ENCODE measurements at regions not wholly inside any gene's neighbourhood (a gene's known extent, or its start where the extent isn't known, plus 50 kb on each side); places are given as distances from the start of the nearest gene placed in this dataset.

DNA sequence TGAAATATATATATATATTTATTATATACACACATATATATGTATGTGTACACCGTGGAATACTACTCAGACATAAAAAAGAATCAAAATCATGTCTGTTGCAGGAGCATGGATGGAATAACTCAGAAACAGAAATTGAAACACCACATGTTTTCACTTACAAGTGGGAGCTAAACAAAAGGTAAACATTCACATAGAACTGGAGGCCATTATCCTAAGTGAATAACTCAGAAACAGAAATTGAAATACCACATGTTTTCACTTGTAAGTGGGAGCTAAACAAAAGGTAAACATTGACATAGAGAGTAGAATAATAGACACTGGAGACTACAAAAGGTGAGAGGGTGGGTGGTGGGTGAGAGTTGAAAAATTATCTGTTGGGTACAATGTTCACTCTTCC lies 171.5 kb upstream of the GOLIM4 start:
- DNase-seq (ENCODE audit: low read depth in 1 of 2, low spot score in 1 of 2), result no peak

DNA sequence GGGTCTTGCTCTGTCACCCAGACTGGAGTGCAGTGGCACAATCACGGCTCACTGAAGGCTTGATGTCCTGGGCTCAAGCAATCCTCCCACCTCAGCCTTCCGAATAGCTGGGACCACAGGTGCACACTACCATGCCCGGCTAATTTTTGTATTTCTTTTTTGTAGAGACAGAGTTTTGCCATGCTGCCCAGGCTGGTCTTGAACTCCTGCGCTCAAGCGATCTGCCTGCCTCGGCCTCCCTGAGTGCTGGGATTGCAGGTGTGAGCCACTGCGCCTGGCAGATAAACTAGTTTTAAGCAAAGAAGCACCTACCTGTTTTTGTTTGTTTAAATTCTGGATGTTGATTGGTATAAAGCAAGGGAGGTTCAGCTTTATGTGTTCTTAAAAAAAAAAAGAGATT lies 170.6 kb upstream of the GOLIM4 start:
- no peak for DNase-seq (ENCODE audit: low read depth in 1 of 2, low spot score in 1 of 2)

DNA sequence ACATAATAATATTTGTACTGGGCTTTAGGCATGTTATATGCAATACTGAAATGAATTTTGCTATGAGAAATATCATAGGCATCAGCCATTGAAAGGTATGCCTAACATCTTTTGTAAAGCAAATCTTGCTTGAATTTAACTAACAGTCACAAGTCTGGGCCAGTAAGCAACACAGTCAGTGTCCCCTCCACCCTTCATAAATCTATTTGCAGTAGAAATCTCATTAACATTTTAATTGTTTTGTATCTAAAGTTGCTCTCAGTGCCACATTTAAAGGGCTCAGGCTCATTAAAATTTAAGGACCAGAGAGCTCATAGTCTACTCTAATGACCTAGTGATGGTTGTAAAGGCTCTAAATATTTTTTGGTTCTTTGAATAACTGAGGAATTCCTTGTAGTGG lies 167.2 kb upstream of the GOLIM4 start:
- DNase-seq (ENCODE audit: low read depth in 1 of 2, low spot score in 1 of 2), result no peak

DNA sequence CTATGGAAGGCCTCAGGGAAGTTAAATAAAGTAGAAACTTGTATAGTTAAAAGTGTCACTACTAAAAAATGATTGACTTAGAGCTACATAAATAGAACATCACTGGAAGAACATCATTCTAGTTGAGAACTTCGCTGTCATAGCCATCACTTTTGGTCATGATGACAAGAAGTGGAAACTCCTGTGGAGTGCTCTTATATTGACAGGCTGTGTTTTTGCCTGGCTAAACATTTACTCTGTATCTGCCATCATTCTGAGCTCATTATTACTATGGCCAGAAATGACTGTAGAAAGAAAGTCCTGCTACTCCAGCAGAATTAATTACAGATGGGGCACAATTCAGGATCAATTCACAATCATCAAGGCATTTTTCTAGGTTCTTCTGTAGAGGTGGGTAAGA lies 165.1 kb upstream of the GOLIM4 start:
- no peak for DNase-seq (ENCODE audit: low read depth in 1 of 2, low spot score in 1 of 2)

DNA sequence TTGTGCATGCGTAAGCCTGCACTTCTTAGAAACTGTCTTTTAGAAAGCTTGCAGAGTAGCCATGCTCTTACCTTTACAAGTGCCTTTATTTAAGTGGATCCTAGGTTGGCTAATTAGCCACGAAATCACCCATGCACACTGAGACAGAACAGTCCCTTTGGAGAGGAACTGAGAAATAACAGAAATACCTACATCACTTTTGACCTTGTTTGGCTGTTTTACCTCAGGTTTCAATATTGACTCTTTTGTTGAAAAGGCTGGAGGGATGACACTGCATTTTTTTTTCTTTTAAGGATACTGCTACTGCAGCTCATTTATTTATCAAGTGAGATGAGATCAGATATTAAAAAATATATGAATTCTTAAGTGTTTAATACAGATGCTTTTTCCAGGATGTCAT lies 155.6 kb upstream of the GOLIM4 start:
- DNase-seq (ENCODE audit: low read depth in 1 of 2, low spot score in 1 of 2), result no peak

DNA sequence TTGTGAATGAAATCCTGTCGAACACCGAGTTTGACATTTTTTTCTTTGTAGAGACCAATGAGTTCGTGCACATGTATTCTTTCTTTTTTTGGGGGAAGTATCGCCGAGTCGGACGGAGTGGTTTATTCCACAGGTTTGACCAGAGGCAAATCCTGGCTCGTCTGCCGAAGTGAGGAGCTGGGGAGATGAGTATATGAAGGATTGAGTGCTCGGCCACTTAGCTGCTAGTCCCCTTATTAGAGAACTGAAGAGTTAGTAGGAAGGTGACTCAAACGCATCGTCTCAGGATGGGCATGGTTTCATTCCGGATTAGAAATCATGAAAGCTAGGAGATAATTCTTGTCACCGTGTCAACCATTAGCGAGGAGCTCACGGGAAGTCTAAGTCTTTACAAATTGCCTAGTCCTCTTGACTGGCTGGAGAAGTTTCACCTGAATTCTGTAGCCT lies 154.7 kb upstream of the GOLIM4 start:
- DNase-seq (ENCODE audit: low read depth in 1 of 2, low spot score in 1 of 2), result no peak

DNA sequence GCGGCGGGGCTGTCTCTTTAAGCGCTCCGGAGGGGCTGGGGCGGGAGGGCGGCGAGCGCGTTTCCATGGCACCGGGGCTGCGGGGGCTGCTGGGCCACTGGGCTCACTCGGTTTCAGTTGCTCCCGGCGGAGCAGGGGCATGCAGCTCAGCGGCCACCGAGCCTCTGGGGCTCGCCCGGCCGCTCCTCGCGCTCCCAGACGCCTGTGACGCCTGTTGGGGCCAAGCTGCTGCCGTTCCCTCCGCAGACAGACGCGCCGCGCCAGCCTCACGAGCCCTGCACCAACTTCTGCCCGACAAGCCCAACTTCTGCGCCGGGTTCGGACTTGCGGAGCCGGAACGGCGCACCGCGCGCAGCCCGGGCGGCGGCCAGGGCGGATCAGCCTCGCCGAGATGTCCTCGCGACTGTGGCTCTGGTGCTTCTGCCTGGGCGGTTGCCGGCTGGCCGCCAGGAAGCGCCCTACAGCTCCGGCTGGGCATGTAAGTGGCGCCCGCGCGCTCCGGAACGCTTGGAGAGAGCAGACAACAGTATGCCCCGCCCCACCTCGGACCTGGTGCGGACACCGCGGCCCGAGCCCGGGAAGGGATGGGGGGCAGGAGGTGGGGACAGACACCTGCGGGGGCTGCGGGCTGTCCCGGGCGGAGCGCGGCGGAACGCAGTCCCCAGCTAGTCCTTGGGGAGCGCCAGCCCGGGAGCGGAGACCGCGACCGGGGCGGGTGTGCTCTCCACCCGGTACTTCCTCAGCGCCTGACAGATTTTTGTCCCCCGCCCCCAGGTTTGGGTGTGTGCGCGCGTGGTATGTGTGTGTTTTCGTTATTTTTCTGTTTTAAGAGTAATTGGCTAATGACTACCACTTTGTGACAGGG lies 154.1 kb upstream of the GOLIM4 start:
- no peak for DNase-seq (ENCODE audit: low read depth in 1 of 2, low spot score in 1 of 2)

DNA sequence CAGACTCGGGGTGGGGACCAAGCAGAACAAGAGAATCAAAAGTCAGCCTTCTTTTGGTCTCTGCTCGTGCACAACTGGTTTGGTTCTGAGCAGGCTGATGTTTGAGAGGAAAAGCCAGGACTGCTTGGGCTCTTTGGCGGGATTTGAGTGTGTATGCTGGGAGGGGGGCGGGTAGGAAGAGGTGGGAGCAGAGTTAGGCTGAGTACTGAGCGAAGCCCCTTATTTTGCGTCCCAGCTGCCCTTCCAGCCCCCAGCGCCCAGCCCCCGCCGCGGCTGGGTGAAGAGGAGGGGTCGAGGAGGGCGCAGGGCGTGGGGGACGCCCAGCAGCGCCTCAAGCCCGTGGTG lies 153.5 kb upstream of the GOLIM4 start:
- no peak for DNase-seq (ENCODE audit: low read depth in 1 of 2, low spot score in 1 of 2)

DNA sequence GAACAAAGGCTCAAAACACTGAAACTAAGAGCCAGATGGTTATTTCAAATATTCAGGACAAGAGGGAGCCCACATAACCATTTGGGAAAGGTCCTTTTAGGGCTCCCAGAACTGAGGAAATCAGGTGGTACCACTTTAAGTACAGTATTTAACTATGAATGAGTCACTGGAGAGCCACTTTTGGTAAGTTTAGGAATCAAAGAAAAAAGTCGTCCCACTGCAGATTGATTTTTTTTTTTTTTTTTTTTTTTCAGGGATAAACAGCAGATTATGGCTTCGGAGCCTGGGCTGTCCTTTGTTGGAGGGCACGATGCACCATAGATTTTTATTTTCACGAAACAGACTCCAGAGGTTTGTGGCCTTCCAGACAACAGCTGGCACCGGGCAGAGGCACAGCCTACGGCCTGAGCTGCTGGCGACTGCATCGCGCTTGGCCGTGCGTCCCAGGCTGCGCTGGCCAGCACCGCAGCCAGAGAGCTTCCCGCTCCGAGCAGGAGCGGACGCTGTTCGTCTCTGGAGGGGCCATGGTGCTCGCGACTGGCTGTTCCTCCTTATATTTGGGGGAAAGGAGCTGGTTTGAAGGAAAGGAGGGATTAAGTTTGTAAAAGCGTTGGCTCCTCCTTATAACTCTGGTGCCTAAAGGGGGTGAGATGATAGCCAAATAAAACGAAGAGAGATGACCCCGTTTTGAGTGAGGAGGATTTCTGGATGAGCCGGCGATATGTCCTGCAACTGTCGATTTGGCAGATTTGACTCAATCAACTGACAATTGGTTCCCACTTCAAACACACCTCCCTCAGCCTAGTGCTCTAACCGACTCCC lies 152.9 kb upstream of the GOLIM4 start:
- DNase-seq (ENCODE audit: low read depth in 1 of 2, low spot score in 1 of 2), result no peak

DNA sequence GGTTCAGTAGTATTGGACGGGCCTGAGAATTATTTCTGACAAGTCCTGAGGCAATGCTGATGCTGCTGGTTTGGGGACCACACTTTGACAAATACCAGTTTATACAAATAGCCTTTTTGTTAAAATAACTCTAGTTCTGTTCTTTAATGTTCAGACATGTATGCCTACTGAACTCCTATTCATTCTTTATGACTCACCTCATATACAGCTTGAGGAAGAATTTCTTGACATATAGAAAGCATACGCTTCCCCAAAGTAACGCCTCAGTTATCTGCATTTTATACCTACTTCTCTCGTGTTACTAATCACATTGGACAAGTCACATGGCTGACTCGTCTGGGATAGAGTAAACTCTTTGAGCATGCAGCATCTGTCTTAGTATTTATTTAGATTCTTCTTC lies 145.4 kb upstream of the GOLIM4 start:
- DNase-seq (ENCODE audit: low read depth in 1 of 2, low spot score in 1 of 2), result no peak

DNA sequence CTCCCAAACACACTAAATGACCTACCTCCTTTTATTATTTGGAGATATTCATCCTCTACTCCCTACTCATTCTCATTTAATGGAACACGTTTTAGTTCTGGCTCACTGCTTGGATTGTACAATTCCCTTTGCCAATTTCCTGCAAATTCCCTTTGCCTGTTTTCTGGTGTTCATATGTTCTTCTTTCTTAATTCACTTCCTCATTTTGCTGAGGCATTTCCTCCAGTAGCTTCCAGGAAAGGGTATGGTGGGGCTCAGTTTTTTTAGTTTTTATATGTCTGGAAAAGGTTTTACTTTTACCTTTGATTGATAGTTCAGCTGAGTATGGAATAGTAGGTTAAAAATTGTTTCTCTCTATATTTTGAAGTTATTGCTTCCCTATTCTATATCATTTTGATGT lies 143.6 kb upstream of the GOLIM4 start:
- no peak for DNase-seq (ENCODE audit: low read depth in 1 of 2, low spot score in 1 of 2)

DNA sequence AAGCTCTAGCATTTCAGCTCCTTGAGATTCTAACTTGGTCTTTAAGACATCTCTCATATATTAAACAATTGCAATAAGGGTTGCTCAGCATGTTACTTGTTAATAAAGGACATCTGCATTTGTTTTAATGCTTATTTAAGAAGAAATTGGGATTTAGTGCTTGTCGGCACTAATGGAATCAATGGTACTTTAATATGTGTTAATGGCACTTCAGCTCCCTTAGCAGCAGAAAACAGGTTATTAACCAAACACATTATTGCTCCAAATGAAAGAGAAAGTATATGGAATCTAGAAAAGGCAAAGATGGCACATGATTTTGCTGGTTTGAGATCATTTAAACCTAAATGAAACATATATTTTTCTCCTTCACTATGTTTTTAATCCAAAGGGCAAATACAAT lies 137.3 kb upstream of the GOLIM4 start:
- no peak for DNase-seq (ENCODE audit: low read depth in 1 of 2, low spot score in 1 of 2)

DNA sequence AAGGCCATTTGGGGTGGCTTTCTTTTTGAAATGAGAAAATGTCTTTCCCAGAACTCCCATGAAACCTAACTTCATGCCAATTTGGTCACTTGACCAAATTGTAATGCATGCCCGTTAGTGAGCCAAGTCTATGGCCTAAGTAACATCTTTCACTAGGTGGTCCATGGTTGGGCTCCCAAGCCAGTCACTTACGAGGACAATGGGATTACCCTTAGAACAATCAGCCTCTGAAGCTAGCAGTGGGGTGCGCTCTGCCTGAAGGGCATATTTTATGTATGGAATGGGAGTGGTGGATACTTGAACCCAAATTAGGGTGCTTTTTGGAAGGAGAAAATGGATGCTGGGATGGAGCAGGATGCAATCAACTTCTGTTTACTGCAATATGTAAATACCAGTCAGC lies 127.4 kb upstream of the GOLIM4 start:
- DNase-seq (ENCODE audit: low read depth in 1 of 2, low spot score in 1 of 2), result no peak

DNA sequence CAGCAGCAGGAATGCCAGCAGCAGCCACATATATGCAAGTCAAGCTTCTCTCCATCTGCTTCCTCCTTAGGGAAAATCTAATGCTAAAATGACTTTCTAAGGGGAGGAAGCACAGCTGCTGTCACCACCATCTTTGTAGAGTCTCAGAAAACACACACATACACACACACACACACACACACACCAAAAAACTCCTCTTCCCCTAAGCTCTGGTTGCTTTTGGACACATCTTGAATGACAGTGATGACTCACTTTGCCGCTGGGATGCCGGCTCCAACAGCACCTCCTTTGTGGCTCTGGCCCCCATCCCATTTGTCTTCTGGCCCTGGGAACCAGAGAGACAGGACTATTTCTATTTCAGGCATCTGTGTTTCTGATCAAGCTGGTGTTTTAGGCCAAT lies 124.8 kb upstream of the GOLIM4 start:
- no peak for DNase-seq (ENCODE audit: low read depth in 1 of 2, low spot score in 1 of 2)

DNA sequence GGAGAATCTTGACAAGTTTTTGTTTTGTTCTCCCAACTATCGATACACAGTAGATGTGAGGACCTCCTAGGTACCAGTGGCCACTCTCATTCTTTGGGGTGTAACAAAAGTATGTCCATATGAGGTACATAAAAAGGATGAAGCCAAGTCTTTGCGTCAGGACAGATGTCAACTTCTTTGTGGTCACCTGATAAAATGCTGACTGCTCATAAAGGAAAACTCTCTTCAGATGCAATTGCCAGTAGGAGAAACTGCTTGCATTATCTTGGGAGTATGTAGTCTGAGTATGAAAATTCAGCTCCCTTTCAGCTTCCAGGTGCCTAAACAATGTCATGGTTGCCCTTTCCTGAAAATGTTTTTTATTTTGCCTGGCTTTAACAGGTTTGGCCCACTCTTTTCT lies 123.8 kb upstream of the GOLIM4 start:
- DNase-seq (ENCODE audit: low read depth in 1 of 2, low spot score in 1 of 2), result no peak

DNA sequence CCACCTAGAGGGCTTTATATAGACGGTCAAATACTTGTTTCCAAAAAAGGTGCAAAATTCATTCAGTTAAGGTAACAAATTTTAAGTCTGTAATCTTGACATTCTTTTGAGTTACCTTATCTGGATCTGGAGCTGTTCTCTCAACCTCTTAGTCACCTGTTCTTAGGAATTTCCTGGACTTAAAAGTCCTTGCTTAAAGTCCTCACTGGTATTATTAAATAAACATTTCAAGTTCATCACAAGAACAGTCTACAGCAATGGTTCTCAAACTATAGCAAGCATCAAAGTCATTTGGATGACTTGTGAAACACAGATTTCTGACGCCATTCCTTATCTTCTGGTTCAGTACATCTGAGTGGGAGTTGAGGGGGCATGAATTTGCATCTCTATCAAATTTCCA lies 122.9 kb upstream of the GOLIM4 start:
- no peak for DNase-seq (ENCODE audit: low read depth in 1 of 2, low spot score in 1 of 2)

DNA sequence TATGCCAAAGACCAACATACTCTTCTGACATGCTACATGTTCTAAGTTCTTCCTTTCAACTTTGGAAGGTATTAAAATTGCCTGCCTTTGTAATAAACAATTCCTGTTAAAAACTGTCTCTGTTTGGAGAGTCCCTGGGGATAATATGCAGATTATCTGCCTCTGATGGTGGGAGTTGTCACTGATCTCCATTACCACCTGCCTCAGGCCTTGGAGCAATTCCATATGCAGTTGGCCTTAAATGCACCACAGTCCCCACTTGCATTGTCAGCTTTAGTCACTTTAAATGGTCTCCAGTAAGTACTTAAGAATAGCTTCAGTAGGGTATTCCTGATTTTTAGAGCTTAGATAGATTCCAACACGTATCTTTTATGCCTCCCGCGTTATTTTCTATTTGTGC lies 121.1 kb upstream of the GOLIM4 start:
- no peak for DNase-seq (ENCODE audit: low read depth in 1 of 2, low spot score in 1 of 2)

DNA sequence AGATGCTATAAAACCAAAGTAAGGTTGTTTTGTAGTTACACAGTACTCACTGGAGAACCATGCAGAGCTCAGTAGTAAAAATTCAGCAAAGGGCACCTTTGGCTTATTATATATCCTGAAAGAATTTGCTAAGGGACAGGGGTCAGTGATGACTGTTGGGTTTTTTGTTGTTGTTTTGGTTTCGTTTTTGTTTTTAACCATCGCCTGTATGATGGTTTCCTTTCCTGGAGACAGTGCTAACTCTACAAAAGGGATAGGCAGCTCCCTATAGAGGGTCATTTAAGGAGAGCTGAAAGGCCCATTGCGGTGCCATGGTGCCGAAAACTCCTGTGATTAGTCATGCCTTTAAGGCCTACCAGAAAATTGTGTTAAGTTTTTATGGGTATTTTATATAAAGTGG lies 118.2 kb upstream of the GOLIM4 start:
- no peak for DNase-seq (ENCODE audit: low read depth in 1 of 2, low spot score in 1 of 2)

DNA sequence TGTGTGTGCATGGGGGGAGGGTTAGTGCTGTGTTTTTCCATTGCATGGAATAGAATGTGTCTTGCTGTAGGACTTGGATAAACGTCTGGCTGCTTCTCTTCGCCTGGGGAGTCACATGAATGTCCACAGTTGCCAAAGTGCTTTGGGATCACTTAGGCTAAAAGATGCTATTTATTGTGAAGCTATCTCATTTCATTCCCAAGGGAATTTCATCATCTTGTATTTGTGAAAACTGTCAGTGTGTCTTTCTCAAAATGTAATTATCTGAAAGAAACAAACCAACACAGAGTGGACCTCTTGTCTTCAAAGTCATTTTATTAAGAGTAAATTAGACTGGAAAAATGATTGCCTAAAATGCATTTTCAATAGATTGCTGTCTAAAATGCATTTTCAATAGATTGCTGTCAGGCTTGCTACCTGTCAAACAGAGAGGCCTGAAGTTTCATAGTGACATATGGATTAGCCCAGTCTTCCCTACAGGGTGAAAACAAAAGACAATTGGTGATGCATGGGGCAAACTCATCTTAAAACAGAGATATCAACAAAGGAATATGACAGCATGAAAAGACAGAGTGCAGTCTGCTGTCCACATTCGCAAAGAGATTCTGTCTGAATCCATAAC lies 117.1 kb upstream of the GOLIM4 start:
- no peak for DNase-seq (ENCODE audit: low read depth in 1 of 2, low spot score in 1 of 2)

DNA sequence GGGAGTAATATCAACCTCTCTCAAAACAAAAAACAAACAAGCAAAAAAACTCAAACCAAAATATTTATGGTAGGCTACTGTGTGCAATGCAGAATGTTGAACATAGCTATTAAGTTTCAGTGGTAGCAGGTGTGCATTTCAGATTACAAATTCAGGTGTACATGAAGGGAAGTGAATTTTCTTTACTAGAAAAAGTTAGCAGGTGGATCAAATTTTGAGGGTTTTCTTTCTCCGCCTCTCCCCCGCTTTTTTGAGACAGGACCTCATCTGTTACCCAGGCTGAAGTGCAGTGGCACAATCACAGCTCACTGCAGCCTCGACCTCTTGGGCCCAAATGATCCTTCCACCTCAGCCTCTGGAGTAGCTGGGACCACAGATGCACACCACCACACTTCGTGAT lies 109.7 kb upstream of the GOLIM4 start:
- no peak for DNase-seq (ENCODE audit: low read depth in 1 of 2, low spot score in 1 of 2)

DNA sequence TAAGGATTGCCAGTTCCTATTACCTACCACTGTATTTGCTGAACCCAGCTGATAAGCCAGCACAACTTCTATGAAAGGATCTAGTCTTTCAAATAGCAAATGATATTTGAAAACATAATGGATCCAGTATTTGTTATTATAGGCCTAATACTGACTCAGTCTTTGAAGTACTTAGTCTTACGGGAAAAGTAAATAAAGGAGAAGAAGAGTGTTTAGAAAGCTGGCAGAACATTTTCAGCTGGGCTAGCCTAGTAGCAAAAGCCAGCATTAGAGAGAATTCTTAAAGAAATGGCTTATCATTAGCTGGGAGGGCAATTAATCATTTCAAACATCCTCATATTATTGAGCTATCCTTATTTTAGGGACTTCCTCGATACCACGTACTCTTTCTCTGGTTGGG lies 101.4 kb upstream of the GOLIM4 start:
- DNase-seq (ENCODE audit: low read depth in 1 of 2, low spot score in 1 of 2), result no peak

DNA sequence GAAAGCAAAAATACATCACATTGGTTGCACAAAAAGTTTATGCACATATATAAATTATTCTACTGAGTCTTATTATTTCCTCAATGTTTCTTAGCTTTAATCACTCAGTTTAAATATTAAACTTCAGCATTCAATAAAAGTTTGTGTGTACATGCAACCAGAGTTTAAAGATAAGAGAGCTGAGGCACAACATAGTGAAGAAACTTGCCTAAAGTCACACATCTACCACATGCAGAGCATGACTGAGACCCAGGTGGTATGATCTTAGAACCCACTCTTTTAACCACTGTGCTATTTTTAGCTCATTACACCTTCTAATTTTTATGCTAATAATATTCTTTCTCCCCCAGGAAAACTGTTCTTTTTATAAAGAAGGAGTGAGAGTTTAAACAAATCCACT lies 96.1 kb upstream of the GOLIM4 start:
- DNase-seq (ENCODE audit: low read depth in 1 of 2, low spot score in 1 of 2), result no peak
